H9 (cell line): ENCODE measurements at regions not wholly inside any gene's neighbourhood (a gene's known extent, or its start where the extent isn't known, plus 50 kb on each side); places are given as distances from the start of the nearest gene placed in this dataset.

Experiments used
- DNase-seq: peaks from one replicate; pipeline ENCODE4 v3.0.0-alpha.2; 2017
- H2AFZ ChIP-seq: one replicate; pipeline ENCODE4 v1.6.1; 2013; ENCODE audit warnings: mild to moderate bottlenecking, low read length, control low read depth, moderate library complexity
- H2AK5ac ChIP-seq: 2 replicates; pipeline ENCODE4 v1.6.1; 2013; ENCODE audit warnings: low read length, control low read depth, mixed read lengths; ENCODE audit not compliant: insufficient read length
- H2BK120ac ChIP-seq: one replicate; pipeline ENCODE4 v1.6.1; 2013; ENCODE audit warnings: low read depth, mild to moderate bottlenecking, low read length, control low read depth, inconsistent platforms; ENCODE audit not compliant: poor library complexity, severe bottlenecking
- H2BK12ac ChIP-seq: 2 replicates; pipeline ENCODE4 v1.6.1; 2013; ENCODE audit warnings: low read length, control low read depth, mixed read lengths, low read depth; ENCODE audit not compliant: insufficient read length
- H2BK15ac ChIP-seq: 2 replicates; pipeline ENCODE4 v1.6.1; 2013; ENCODE audit warnings: low read depth, low read length, control low read depth
- H2BK20ac ChIP-seq: one replicate; pipeline ENCODE4 v1.6.1; 2013; ENCODE audit warnings: low read depth, mild to moderate bottlenecking, low read length, control low read depth, inconsistent platforms; ENCODE audit not compliant: poor library complexity, severe bottlenecking
- H2BK5ac ChIP-seq: 2 replicates; pipeline ENCODE4 v1.6.1; 2013; ENCODE audit warnings: low read length, control low read depth, mixed read lengths; ENCODE audit not compliant: insufficient read length
- H3K14ac ChIP-seq: 2 replicates; pipeline ENCODE4 v1.6.1; 2013; ENCODE audit warnings: low read length, control low read depth; ENCODE audit not compliant: insufficient read depth
- H3K18ac ChIP-seq: 2 replicates; pipeline ENCODE4 v1.6.1; 2013; ENCODE audit warnings: low read depth, mild to moderate bottlenecking, mixed read lengths, low read length, control low read depth; ENCODE audit not compliant: insufficient read length
- H3K23ac ChIP-seq: 2 replicates; pipeline ENCODE4 v1.6.1; 2013; ENCODE audit warnings: low read length, control low read depth, mixed read lengths, low read depth; ENCODE audit not compliant: insufficient read length
- H3K23me2 ChIP-seq: 2 replicates; pipeline ENCODE4 v1.6.1; 2013; ENCODE audit warnings: low read depth, mild to moderate bottlenecking, mixed read lengths, low read length, control low read depth; ENCODE audit not compliant: insufficient read length, poor library complexity, severe bottlenecking
- H3K27ac ChIP-seq: 2 replicates; pipeline ENCODE4 v1.5.1; 2013; ENCODE audit warnings: low read length, control low read depth, mixed read lengths, low read depth; ENCODE audit not compliant: insufficient read length
- H3K27me3 ChIP-seq: 2 replicates; pipeline ENCODE4 v1.6.1; 2013; ENCODE audit warnings: low read length, control low read depth, inconsistent platforms; ENCODE audit not compliant: insufficient read depth
- H3K4ac ChIP-seq: 2 replicates; pipeline ENCODE4 v1.6.1; 2013; ENCODE audit warnings: low read depth, mild to moderate bottlenecking, control low read depth, inconsistent platforms, low read length, moderate library complexity
- H3K4me1 ChIP-seq: 2 replicates; pipeline ENCODE4 v1.6.1; 2013; ENCODE audit warnings: low read length, control low read depth, inconsistent platforms; ENCODE audit not compliant: insufficient read depth
- H3K4me2 ChIP-seq: 2 replicates; pipeline ENCODE4 v1.6.1; 2013; ENCODE audit warnings: low read length, control low read depth, mixed read lengths; ENCODE audit not compliant: insufficient read length, insufficient read depth
- H3K56ac ChIP-seq: 2 replicates; pipeline ENCODE4 v1.6.1; 2013; ENCODE audit warnings: low read depth, mild to moderate bottlenecking, mixed read lengths, low read length, control low read depth; ENCODE audit not compliant: insufficient read length
- H3K79me1 ChIP-seq: 2 replicates; pipeline ENCODE4 v1.6.1; 2013; ENCODE audit warnings: low read depth, mild to moderate bottlenecking, moderate library complexity, low read length, control low read depth, inconsistent platforms; ENCODE audit not compliant: insufficient read depth, poor library complexity, severe bottlenecking
- H3K79me2 ChIP-seq: 2 replicates; pipeline ENCODE4 v1.6.1; 2013; ENCODE audit warnings: low read length, control low read depth, inconsistent platforms; ENCODE audit not compliant: insufficient read depth
- H3K9ac ChIP-seq: 2 replicates; pipeline ENCODE4 v1.6.1; 2013; ENCODE audit warnings: low read length, control low read depth, mixed read lengths; ENCODE audit not compliant: insufficient read length; ENCODE audit errors: extremely low read depth
- H3K9me3 ChIP-seq: one replicate; pipeline ENCODE4 v1.6.1; 2013; ENCODE audit warnings: low read depth, low read length, inconsistent platforms; ENCODE audit not compliant: control insufficient read depth
- H3T11ph ChIP-seq: one replicate; pipeline ENCODE4 v1.6.1; 2013; ENCODE audit warnings: mild to moderate bottlenecking, low read length, control low read depth, inconsistent platforms
- H4K20me1 ChIP-seq: one replicate; pipeline ENCODE4 v1.6.1; 2013; ENCODE audit not compliant: control insufficient read depth, insufficient read length, insufficient read depth
- H4K5ac ChIP-seq: 2 replicates; pipeline ENCODE4 v1.6.1; 2013; ENCODE audit warnings: low read depth, mild to moderate bottlenecking, mixed read lengths, low read length, control low read depth; ENCODE audit not compliant: insufficient read length
- H4K8ac ChIP-seq: replicated peaks from 2 replicates; pipeline ENCODE4 v1.6.1; 2013; ENCODE audit warnings: low read length, control low read depth, mixed read lengths, low read depth; ENCODE audit not compliant: insufficient read length
- H4K91ac ChIP-seq: 2 replicates; pipeline ENCODE4 v1.6.1; 2013; ENCODE audit warnings: low read depth, mild to moderate bottlenecking, moderate library complexity, mixed read lengths, low read length, control low read depth; ENCODE audit not compliant: insufficient read length
- H3K27ac Mint-ChIP-seq, 3 experiments: 2 replicates in 2 of 3; 3 replicates in 1 of 3; pipeline ENCODE4 v1.8.0; 2020 to 2021; ENCODE audit warnings: mixed read lengths in 3 of 3, mild to moderate bottlenecking in 1 of 3, moderate library complexity in 1 of 3
- H3K27me3 Mint-ChIP-seq: 2 replicates; pipeline ENCODE4 v1.8.0; 2021; ENCODE audit warnings: low read depth, mild to moderate bottlenecking, moderate library complexity, mixed read lengths
- H3K36me3 Mint-ChIP-seq, 3 experiments: 2 replicates in 2 of 3; 3 replicates in 1 of 3; pipeline ENCODE4 v1.8.0; 2020 to 2021; ENCODE audit warnings: low read depth in 3 of 3, mixed read lengths in 3 of 3; ENCODE audit not compliant: insufficient read depth in 1 of 3
- H3K4me1 Mint-ChIP-seq, 2 experiments: 2 replicates each; pipeline ENCODE4 v1.8.0; 2020; ENCODE audit warnings: mixed read lengths in 2 of 2
- H3K4me3 Mint-ChIP-seq, 2 experiments: 2 replicates in 1 of 2; 3 replicates in 1 of 2; pipeline ENCODE4 v1.8.0; 2020 to 2021; ENCODE audit warnings: mild to moderate bottlenecking in 2 of 2, mixed read lengths in 2 of 2, moderate library complexity in 1 of 2
- H3K9me3 Mint-ChIP-seq, 2 experiments: 2 replicates in 1 of 2; 3 replicates in 1 of 2; pipeline ENCODE4 v1.8.0; 2020; ENCODE audit warnings: mild to moderate bottlenecking in 2 of 2, mixed read lengths in 2 of 2, moderate library complexity in 1 of 2
- WGBS: extraction: QIAGEN DNeasy Blood & Tissue Kit; methylation state at CpG from one replicate; pipeline ENCODE4 v1.1.7; 2013; ENCODE audit warnings: missing lambda C conversion rate, low lambda C conversion rate, mixed read lengths; ENCODE audit not compliant: insufficient read length; ENCODE audit errors: extremely low coverage; 5-methylcytosine and 5-hydroxymethylcytosine counted together
- TF ChIP-seq, protein P1 (sequence below): fragments of 200-600 bp; sonication (generic); conservative IDR thresholded peaks from 3 replicates; pipeline ENCODE4 v1.8.0; 2021; ENCODE audit warnings: antibody characterized with exemption, mild to moderate bottlenecking

DNA sequence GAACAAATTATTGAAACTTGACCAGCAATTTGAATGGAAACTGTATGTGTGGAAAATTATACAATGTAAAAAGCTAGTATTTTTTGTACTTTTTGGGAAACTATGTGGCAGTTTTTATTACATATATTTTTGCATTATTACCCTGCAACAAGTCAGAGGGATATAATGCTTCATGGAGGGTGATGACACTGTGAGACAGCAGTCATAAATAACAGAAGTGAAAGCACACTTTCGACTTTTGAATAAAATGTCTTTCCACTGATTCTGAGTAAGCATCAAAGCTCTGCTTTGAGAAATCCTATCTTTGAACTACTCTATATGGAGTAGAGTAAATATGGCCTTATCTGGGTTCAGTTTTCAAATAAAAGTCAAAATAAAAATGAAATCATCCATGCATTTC, 122.6 kb upstream of the PABPC4L start:
- no peak overlapping the region for H2BK120ac ChIP-seq
- H3K4me1 Mint-ChIP-seq, result no peaks in the 10 kb centered on the region
- no peaks in the 10 kb centered on the region for H3K79me1 ChIP-seq
- H3K4me1 ChIP-seq, result no peaks in the 10 kb centered on the region
- no peaks in the 10 kb centered on the region for H3K79me2 ChIP-seq
- no peak overlapping the region for H3K23ac ChIP-seq
- H3K4ac ChIP-seq, result no peak overlapping the region
- H3K36me3 Mint-ChIP-seq, result peaks cover 0 to 4% (median 4%) of the 10 kb centered on the region in 3 experiments; a peak in 4 of 7 replicates
- no peak overlapping the region for H3K4me2 ChIP-seq
- no peak overlapping the region for H2AFZ ChIP-seq
- H3K23me2 ChIP-seq, result no peaks in the 10 kb centered on the region
- H4K5ac ChIP-seq, result no peak overlapping the region
- H3K27me3 Mint-ChIP-seq, result no peaks in the 10 kb centered on the region
- no peak for DNase-seq
- no peak overlapping the region for H3T11ph ChIP-seq
- H3K14ac ChIP-seq, result no peak overlapping the region
- H2BK20ac ChIP-seq, result no peak overlapping the region
- H3K27ac Mint-ChIP-seq, result no peak overlapping the region; a peak in 1 of 7 replicates
- H3K9ac ChIP-seq, result no peak overlapping the region
- TF ChIP-seq, protein P1, sequence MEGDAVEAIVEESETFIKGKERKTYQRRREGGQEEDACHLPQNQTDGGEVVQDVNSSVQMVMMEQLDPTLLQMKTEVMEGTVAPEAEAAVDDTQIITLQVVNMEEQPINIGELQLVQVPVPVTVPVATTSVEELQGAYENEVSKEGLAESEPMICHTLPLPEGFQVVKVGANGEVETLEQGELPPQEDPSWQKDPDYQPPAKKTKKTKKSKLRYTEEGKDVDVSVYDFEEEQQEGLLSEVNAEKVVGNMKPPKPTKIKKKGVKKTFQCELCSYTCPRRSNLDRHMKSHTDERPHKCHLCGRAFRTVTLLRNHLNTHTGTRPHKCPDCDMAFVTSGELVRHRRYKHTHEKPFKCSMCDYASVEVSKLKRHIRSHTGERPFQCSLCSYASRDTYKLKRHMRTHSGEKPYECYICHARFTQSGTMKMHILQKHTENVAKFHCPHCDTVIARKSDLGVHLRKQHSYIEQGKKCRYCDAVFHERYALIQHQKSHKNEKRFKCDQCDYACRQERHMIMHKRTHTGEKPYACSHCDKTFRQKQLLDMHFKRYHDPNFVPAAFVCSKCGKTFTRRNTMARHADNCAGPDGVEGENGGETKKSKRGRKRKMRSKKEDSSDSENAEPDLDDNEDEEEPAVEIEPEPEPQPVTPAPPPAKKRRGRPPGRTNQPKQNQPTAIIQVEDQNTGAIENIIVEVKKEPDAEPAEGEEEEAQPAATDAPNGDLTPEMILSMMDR, result no peak
- no peaks in the 10 kb centered on the region for H3K9me3 ChIP-seq
- no peak overlapping the region for H2AK5ac ChIP-seq
- H3K9me3 Mint-ChIP-seq, result peaks cover 4 to 5% of the 10 kb centered on the region in 2 experiments; a peak in 3 of 5 replicates
- H4K91ac ChIP-seq, result no peak overlapping the region
- H3K4me3 Mint-ChIP-seq, result no peak overlapping the region
- no peak overlapping the region for H2BK15ac ChIP-seq
- no CpG with 5 or more reads among the region's 1 CpG for WGBS
- no peaks in the 10 kb centered on the region for H3K27me3 ChIP-seq
- H3K56ac ChIP-seq, result no peak overlapping the region
- H2BK5ac ChIP-seq, result no peak overlapping the region
- H4K20me1 ChIP-seq, result no peaks in the 10 kb centered on the region
- no peak overlapping the region for H3K18ac ChIP-seq
- H2BK12ac ChIP-seq, result no peak overlapping the region
- H3K27ac ChIP-seq, result no peak overlapping the region
- no peak overlapping the region for H4K8ac ChIP-seq
